SU-DHL-6 (cell line): ENCODE measurements at regions not wholly inside any gene's neighbourhood (a gene's known extent, or its start where the extent isn't known, plus 50 kb on each side); places are given as distances from the start of the nearest gene placed in this dataset.

Experiments used
- EZH2phosphoT487 ChIP-seq: fragments of 200-600 bp; sonication (generic), shearing (Covaris generic); conservative IDR thresholded peaks from 2 replicates; pipeline ENCODE4 v1.6.1; 2018; ENCODE audit warnings: mild to moderate bottlenecking, antibody characterized with exemption, low read length, moderate library complexity, mixed read lengths
- TF ChIP-seq, protein P1 (sequence below): fragments of 200-600 bp; sonication (generic); IDR thresholded peaks from one replicate; pipeline ENCODE4 v1.5.1; 2017; ENCODE audit warnings: antibody characterized with exemption, mild to moderate bottlenecking, low read length, moderate library complexity; ENCODE audit not compliant: insufficient read depth, poor library complexity, severe bottlenecking

DNA sequence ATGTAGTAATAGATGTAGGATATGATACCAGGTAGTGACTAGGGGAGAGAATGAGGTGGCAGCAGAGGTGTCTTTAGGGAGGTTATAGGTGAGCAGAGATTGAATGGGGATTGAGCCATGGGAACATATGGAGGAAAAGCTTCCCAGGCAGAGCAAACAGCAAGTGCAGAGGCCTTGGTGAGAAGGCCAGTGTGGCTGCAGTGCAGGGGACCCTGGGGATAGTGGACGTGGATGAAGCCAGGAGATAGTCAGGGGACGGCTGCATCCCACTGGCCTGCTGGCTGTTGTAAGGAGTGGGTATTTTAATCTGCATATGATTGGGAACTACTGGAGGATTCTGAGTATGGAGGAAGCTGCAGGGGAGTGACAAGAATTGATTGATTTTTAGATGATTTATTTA is 62.7 kb upstream of the TRAK1 start:
- TF ChIP-seq, protein P1, sequence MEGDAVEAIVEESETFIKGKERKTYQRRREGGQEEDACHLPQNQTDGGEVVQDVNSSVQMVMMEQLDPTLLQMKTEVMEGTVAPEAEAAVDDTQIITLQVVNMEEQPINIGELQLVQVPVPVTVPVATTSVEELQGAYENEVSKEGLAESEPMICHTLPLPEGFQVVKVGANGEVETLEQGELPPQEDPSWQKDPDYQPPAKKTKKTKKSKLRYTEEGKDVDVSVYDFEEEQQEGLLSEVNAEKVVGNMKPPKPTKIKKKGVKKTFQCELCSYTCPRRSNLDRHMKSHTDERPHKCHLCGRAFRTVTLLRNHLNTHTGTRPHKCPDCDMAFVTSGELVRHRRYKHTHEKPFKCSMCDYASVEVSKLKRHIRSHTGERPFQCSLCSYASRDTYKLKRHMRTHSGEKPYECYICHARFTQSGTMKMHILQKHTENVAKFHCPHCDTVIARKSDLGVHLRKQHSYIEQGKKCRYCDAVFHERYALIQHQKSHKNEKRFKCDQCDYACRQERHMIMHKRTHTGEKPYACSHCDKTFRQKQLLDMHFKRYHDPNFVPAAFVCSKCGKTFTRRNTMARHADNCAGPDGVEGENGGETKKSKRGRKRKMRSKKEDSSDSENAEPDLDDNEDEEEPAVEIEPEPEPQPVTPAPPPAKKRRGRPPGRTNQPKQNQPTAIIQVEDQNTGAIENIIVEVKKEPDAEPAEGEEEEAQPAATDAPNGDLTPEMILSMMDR: no peak
- no peak for TF ChIP-seq EZH2phosphoT487
